GM21447 (cell line): ENCODE measurements at regions not wholly inside any gene's neighbourhood (a gene's known extent, or its start where the extent isn't known, plus 50 kb on each side); places are given as distances from the start of the nearest gene placed in this dataset.
"Not testable (repeated sequence)": the region's sequence is repeated elsewhere in the genome, so short reads cannot be mapped to it uniquely, and the experiment has no call there.

Experiments
- ATAC-seq: cut with Tn5 transposase; IDR thresholded peaks from one replicate; pipeline ENCODE4 v1.9.1; 2021; ENCODE audit not compliant: unreplicated experiment

DNA sequence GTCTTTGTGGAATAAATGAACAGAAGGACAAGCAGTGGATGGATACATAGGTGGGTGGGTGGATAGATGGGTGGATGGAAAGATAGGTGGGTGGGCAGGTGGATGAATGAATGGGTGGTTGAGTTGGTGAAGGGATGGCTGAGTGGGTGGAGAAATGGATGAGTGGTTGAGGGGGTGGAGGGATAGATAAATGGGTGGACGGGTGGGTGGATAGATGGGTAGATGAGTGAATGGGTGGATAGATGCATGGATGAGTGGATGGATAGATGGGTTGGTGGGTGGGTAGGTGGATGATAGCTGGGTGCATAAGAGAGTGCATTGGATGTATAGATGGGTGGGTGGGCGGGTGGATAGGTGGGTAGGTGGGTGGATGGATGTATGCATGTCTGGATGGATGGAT is 63.5 kb downstream of the UNC93B1 start:
- not testable (repeated sequence) for ATAC-seq

DNA sequence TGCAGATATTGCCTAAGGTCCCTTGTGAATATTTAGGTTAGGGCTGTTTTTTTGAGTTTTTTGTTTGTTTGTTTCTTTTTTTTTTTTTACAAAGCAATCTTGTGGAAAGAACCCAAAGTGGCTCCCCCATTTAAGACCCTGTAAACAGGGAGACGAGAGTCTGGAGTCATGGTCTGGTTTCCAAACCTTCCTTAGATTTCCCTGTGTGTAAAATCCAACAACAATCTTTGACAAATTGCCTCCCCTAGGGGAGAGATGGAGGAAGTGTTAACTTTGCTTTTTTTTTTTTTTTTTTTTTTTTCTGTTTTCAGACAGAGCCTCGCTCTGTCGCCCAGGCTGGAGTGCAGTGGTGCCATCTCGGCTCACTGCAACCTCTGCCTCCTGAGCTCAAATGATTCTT is 64.9 kb downstream of the UNC93B1 start:
- not testable (repeated sequence) for ATAC-seq

DNA sequence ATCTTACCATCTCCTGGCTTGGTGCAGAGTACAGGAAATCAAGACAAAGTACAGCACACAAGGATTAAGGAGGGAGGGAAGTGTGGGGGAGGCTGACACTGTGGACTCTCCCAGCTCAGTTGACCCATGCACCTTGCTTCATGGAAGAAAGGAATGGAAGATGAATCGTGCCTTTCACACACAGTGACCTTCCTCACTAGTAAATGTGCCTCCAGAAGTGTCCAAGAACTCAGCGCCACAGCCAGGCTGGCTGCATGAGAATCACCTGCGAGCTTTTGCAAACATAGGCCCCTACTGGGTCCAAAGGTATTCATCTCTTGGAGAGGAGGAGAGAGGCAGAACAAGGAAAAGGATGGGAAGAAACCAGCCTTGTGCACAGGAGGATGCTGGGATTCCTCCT is 65.5 kb downstream of the UNC93B1 start:
- ATAC-seq: not testable (repeated sequence)

DNA sequence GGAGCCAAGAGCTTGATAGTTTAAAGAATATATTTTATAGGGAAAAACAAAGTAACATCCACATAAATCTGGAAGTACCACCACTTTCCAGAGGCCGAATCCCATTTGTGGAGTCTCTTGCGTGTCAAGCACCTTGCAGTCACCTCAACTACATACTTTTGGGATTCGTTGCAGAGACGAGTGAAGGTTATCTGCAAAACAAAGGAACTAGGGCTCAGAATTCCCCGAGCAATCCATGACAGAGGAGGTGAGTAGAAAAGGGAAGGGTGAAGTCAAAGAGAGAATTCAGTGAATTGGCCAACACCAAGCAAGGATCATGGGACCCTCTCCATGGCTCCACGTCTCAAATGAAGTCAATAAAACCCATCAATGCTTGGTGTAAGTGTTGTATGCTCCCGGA is 80.3 kb downstream of the UNC93B1 start:
- ATAC-seq: not testable (repeated sequence)

DNA sequence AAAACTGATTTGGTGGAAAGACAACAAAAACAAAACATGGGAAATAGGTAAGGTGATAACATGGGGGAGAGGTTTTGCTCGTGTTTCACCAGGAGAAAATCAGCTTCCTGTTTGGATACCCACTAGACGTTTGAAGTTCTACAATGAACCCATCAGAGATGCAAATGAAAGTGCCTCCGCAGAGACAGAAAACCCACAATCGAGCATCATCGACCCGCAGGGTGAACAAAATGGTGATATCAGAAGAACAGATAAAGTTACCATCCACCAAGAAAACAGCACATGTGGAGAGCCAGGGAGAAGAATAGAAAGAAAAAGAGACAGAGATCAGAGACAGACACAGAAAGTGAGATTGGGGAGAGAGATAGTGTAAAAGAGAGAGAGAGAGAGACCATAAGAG is 83.4 kb downstream of the UNC93B1 start:
- ATAC-seq: not testable (repeated sequence)

DNA sequence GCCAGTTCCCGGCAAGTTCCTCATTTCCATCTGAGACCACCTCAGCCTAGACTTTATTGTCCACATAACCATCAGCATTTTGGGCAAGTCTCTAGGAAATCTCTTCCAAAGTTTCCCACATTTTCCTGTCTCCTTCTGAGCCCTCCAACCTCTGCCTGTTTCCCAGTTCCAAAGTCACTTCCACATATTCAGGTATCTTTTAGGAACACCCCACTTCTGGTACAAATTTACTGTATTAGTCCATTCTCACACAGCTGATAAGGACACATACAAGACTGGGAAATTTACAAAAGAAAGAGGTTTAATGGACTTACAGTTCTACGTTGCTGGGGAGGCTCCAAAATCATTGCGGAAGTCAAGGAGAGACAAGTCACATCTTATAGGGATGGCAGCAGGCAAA is 91.7 kb downstream of the UNC93B1 start:
- ATAC-seq: not testable (repeated sequence)

DNA sequence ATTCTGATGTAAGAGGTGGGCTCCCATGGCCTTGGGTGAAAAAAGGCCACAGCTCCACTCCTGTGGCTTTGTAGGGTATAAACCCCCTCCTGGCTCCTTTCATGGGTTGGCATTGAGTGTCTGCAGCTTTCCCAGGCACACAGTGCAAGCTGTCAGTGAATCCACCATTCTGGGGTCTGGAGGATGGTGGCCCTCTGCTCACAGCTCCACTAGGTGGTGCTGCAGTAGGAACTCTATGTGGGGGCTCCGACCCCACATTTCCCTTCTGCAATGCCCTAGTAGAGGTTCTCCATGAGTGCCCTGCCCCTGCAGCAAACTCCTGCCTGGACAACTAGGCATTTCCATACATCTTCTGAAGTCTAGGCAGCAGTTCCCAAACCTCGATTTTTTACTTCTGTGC is 92.7 kb downstream of the UNC93B1 start:
- not testable (repeated sequence) for ATAC-seq

DNA sequence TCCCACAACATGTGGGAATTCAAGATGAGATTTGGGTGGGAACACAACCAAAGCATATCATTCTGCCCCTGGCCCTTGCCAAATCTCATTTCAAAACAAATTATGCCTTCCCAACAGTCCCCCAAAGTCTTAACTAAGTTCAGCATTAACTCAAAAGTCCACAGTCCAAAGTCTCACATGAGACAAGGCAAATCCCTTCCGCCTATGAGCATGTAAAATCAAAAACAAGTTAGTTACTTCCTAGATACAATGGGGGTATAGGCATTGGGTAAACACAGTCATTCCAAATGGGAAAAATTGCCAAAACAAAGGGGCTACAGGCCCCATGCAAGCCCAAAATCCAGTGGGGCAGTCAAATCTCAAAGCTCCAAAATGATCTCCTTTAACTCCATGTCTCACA is 93.1 kb downstream of the UNC93B1 start:
- not testable (repeated sequence) for ATAC-seq

DNA sequence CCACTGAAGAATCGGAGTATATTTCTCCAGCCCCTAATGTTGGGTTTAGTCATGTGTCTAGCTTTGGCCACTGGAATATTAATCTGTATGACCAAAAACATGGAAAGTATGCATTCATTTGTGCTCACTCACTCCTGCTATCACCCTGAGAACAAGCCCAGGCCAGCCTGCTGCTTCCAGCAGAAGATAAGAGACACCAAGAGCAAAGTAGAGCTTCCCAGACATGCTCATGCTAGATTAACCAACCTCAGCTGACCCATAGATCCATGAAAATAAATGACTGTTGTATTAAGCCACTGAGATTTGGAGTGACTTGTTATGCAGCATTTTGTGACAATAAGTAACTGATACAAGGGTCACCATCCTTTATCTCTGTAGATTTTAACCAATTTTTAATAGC is 96.9 kb downstream of the UNC93B1 start:
- ATAC-seq: not testable (repeated sequence)

DNA sequence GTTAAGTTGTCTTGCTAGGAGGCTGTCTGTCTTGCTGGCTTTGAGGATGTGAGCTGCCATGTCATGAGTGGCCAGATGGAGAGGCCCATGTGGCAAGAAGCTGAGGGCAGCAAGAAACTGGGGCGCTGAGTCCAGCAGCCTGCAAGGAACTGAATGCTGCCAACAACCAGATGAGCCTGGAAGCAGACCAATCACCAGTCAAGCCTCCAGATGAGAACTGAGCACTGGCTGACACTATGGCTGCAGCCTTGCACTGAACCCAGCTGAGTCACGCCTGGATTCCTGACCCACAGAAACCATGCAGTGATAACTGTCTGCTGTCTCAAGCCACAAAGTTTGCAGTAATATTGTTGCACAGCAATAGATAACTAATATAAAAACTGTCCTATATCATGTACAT is 104.4 kb downstream of the UNC93B1 start:
- not testable (repeated sequence) for ATAC-seq

DNA sequence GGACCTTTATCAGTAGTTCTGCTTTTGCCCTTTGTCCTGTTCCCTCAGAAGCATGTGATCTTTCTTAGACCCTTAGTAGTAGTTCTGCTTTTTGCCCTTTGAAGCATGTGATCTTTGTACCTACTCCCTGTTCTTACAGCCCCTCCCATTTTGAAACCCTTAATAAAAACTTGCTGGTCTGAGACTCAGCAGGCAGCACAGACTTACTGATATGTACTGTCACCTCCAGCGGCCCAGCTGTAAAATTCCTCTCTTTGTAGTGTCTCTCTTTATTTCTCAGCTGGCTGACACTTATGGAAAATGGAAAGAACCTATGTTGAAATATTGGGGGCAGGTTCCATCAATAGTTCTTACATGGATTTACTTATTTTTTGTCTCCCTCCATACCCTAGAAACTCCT is 110.4 kb downstream of the UNC93B1 start:
- not testable (repeated sequence) for ATAC-seq

DNA sequence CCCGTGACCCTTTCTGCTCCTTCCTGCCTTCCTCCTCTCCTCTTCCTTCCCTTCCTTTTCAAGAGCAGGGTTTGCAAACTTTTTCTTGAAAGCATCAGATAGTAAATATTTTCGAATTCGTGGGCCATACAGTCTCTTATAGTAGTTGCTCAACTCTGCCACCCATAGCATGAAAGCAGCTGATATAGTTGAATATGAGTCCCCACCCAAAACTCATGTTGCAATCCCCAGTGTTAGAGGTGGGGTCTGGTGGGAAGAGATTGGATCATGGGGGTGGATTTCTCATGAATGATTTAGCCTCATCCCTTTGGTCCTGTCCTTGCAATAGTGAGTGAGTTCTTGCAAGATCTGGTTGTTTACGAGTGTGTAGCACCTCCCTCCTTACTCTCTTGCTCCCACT is 114.3 kb downstream of the UNC93B1 start:
- ATAC-seq: not testable (repeated sequence)

DNA sequence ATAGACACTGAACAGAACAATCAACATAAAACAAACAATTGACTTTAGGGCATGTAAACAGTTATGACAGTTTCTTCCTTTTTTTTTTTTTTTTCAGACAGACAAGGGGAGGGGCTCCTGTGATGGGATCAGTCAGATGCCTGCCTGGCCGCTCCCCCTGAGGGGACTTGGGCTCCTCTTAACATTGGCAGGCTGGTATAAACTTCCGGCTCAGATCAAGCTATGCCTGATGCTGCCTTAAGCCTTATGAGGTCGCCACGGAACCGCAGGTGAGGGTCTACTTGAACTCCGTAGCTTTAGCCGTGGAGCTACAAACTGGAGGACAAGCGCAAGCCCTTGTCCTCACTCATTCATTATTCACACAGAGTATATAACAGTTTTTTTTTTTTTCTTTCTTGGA is 115.8 kb downstream of the UNC93B1 start:
- not testable (repeated sequence) for ATAC-seq

DNA sequence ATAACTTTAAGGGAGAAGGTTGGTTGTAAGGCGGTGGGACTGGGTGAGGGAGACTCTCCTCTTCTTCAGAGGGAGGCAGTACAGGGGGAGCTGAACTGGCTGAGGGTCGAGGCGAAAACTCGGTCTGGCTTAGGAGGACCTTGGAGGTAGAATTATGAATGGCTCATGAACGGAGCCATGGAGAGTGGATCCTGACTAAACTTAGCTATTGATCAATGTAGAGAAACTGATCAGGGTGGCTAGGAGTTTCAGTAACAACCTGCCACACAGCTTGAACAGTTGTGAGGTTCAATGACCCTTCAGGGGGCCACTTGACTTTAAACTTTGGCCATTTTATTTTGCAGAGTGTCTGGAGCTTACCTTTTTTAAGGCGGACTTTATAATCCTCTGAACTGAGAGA is 117.2 kb downstream of the UNC93B1 start:
- ATAC-seq: not testable (repeated sequence)

DNA sequence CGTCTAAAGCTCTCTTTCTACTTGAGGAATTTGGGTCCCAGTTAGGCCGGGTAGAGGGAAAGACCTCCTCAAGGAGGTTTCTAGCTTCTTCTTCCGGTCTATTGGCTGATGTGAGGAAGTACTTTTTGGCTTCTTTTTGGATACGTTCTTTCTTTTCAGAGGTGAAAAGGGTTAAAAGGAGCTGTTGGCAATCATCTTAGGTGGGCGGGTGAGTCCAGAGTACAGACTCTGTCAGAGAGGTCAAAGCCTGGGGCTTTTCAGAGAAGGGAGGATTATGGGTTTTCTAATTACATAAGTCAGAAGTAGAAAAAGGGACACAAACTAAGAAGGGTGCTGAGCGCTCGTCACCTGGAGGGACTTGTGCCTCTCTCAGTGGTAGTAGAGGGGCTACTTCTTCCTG is 117.7 kb downstream of the UNC93B1 start:
- ATAC-seq: not testable (repeated sequence)

DNA sequence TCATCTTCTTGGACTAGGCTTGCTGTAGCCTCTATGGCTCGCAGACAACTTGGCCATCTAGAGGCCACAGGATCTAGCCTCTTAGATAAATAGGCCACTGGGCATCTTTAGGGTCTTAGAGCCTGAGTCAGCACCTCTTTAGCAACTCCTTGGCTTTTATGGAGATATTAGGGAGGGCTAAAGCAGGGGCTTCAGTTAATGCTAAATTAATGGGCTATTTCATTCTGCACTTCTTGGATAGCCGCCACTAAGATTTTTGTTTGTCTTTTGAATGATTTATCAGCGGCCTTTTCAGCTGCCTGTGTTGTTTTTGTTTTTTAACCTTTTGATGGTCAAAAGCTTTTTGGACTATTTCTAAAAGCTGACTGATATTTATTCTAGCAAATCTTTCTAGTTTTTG is 118.3 kb downstream of the UNC93B1 start:
- not testable (repeated sequence) for ATAC-seq

DNA sequence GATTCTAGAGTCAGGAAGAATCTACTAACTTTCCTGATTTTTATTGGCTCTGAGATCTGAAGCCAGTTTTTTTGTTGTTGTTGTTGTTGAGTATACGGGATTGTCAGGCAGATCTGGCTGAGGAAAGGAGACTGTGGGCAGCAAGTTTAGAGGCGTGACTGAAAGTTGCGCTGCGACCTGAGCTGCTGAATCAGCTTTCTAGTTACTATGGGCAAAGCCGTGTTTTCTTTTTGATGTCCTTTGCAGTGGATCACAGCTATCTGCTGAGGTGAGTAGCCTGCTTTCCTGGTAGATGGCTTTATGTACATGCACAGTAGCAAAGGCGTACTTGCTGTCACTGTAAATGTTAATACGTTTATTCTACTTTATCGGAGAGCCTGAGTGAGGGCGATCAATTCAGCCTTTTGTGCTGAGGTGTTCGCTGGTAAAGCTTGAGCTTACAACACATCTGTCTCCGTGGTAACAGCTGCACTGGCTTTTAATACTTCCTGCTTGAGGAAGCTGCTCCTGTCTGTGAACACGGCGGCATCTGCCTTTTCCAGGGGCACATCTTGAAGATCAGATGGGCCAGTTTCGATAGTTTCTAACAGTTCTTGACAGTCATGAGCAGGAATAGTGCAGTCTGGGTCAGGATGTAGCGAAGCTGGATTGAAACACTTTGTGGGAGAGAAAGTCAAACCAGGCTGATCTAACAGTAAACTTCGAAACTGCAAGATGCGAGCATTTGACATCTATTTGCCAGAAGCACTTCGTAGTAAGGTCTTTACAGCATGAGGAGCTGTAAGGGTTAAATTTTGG is 118.9 kb downstream of the UNC93B1 start:
- not testable (repeated sequence) for ATAC-seq

DNA sequence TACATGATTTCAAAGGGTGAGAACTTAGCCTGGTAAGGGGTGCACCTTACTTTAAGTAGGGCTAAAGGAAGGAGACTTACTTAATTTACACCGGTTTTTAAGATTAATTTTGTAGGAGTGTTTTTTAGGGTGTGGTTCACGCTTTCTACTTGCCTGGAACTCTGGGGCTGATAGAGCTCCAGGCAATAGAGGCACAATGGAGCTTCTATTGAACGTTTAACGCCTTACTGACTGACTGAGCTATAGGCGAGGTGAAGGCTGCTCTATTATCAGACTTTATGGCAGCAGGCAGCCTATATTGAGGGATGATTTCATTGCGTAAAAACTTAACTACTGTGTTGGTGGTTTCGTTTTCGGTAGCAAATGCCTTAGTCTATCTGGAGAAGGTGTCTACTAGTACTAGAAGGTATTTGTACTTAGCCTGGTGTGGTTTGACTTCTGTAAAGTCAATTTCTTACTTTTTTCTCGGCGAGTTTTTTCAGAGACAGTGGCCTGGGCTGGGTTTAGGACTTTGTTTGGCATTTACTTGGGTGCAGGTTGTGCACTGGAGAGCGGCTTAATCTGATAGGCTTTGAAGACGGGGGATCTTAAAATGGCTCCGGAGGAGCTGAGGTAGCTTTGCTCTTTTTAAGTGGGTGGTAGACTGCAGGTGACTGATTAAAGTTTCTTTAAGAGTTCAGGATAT is 119.7 kb downstream of the UNC93B1 start:
- ATAC-seq: not testable (repeated sequence)

DNA sequence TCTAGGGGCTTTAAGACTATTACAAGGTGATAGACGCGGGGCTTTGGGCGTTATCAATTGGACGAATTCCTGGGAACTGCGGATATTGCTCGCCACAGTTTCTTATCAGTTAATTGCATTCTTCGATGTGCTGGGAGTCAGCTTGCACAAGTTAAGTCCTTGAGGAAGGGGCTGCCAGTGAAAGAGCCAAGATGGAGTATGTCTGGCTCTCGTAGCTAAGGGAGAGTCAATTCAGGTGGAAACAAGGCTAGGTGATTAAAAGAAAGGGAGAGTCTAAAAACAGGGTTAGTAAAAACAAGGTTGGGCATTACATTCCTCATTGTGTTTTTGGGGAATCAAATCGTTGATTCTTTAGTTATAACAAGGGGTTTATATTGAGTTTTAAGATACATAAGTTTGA is 121.6 kb downstream of the UNC93B1 start:
- not testable (repeated sequence) for ATAC-seq

DNA sequence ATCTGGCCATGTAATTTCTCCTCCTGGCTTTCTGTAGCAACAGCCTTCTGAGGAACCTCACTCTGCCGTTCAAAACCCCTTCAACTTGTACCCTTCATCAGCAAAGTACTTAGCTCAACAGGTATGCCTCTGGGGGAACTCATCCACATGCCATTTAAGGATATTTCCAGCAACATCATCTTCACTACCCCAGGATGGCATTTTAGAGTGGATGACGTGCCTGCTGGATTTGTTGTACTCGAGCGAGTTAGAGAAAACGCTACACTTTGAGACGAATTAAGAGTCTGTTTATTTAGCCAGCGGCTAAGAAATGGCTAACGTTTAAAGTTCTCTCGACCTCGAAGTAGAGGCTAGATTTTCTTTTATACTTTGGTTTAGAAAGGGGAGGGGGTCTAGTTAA is 122.1 kb downstream of the UNC93B1 start:
- ATAC-seq: not testable (repeated sequence)

DNA sequence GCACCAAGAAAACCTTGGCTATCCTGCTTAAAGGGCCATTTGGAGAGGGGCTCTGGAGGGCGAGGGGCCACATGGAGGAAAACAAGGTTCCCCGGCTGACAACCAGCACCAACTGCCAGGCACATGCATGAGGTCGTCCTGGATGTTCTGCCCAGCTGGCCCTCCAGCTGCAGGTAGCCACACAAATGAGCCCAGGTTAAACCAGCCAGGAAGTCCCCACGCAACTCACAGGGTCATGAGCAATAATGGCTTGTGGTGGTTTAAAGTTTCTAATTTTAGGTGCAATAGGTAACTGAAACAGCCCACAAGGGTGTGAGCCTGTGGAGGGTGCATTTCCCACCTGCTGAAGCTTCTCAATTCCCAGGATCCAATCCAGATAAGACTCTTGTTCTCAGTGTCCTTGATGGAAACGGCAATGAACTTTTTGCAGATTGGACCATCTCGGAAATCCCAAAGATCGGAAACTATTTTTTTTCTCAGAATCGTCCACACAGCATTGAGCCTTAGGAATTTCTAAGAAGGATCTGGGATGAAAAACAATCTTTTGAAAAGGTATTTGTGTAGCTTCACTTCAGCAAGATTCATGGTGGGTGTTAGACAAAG is 123.2 kb downstream of the UNC93B1 start:
- not testable (repeated sequence) for ATAC-seq

DNA sequence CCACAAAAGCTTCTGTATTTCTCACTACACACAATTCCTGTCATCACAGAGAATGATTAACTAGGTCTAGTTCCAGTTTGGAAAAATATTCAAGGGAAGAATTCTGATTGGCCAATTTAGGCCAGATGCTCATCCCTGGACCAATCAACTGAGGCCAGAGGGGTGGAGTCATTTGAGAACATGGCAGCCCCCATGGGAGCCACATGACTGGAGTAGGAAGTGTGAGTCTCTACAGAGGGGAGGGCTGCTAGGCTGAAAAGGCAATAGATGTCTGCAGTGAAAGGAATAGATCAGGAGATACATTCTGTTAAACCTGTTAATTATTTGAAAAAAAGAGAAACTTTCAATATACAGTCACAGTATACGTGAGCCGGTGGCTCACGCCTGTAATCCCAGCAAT is 125.2 kb downstream of the UNC93B1 start:
- ATAC-seq: not testable (repeated sequence)
